ENCODE measurements at regions not wholly inside any gene's neighbourhood (a gene's known extent, or its start where the extent isn't known, plus 50 kb on each side); places are given as distances from the start of the nearest gene placed in this dataset.

DNA sequence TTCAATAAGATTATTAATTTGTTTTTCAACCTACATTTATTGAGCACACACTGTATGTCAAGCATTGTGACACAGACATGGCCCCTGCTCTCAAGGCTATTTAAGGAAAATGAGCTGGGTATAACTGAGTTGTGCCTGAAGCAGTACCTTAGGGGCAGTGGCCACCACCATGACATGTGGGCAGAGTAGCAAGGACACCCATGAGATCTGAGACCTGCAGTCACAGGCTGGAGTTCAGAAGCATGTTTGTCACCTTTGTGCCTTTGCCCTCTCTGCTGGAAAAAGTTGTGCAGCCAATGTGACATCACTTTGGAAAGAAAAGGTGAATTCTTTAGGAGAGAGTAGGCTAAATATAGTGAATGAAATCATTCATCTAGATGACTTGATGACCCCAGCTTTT lies 501.3 kb downstream of the BCOR start:
- H3K4me1 Mint-ChIP-seq = no peaks in the 10 kb centered on the region
- no peak overlapping the region for H3K27ac Mint-ChIP-seq
- H3K9me3 Mint-ChIP-seq = no peaks in the 10 kb centered on the region
- TF ChIP-seq, protein P1, sequence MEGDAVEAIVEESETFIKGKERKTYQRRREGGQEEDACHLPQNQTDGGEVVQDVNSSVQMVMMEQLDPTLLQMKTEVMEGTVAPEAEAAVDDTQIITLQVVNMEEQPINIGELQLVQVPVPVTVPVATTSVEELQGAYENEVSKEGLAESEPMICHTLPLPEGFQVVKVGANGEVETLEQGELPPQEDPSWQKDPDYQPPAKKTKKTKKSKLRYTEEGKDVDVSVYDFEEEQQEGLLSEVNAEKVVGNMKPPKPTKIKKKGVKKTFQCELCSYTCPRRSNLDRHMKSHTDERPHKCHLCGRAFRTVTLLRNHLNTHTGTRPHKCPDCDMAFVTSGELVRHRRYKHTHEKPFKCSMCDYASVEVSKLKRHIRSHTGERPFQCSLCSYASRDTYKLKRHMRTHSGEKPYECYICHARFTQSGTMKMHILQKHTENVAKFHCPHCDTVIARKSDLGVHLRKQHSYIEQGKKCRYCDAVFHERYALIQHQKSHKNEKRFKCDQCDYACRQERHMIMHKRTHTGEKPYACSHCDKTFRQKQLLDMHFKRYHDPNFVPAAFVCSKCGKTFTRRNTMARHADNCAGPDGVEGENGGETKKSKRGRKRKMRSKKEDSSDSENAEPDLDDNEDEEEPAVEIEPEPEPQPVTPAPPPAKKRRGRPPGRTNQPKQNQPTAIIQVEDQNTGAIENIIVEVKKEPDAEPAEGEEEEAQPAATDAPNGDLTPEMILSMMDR (IDR thresholded peaks at IDR 0.05) = no peak
- no peaks in the 10 kb centered on the region for H3K36me3 Mint-ChIP-seq (ENCODE audit: low read depth)
- CTCF ChIA-PET = no interaction called here
- ATAC-seq (ENCODE audit: low read depth) = no peak
- no peak overlapping the region for H3K4me3 Mint-ChIP-seq
- DNase-seq = no peak
- intact Hi-C loops (cut with micrococcal nuclease) = no loop called here
- no peaks in the 10 kb centered on the region for H3K27me3 Mint-ChIP-seq
- POLR2A ChIA-PET = interaction anchor here (0.6 kb wide), 2 partner anchors 240 to 245 kb away, joined by 3 to 4 read pairs; no protein-coding TSS in a partner anchor

DNA sequence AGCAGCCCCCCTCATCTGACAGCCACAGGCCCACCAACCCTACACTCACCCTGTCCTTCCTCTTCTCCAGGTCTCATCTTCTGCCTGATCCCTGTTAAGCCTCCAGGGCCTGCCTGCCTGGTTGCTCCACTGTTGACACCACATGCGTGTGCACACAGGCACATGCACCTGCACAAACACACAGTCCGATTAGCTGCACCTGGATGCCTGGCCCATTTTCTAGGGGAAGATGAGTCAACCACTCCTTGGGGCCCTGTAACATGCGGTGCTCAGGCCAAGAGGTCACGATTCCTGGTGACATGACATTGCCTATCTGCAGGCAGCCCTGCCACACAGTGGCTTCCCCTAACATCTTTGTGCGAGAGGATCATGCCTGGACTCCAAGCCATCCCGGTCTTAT lies 498.4 kb downstream of the BCOR start:
- CTCF ChIA-PET = no interaction called here
- intact Hi-C loops (cut with micrococcal nuclease) = no loop called here
- POLR2A ChIA-PET = no interaction called here
- peaks cover 1% of the 10 kb centered on the region for H3K27me3 Mint-ChIP-seq
- no peak overlapping the region for H3K27ac Mint-ChIP-seq
- H3K9me3 Mint-ChIP-seq = no peaks in the 10 kb centered on the region
- H3K4me3 Mint-ChIP-seq = no peak overlapping the region
- DNase-seq (no peak), ATAC-seq (ENCODE audit: low read depth) (no peak)
- no peaks in the 10 kb centered on the region for H3K36me3 Mint-ChIP-seq (ENCODE audit: low read depth)
- no peaks in the 10 kb centered on the region for H3K4me1 Mint-ChIP-seq
- TF ChIP-seq, protein P1 (IDR thresholded peaks at IDR 0.05) = no peak

DNA sequence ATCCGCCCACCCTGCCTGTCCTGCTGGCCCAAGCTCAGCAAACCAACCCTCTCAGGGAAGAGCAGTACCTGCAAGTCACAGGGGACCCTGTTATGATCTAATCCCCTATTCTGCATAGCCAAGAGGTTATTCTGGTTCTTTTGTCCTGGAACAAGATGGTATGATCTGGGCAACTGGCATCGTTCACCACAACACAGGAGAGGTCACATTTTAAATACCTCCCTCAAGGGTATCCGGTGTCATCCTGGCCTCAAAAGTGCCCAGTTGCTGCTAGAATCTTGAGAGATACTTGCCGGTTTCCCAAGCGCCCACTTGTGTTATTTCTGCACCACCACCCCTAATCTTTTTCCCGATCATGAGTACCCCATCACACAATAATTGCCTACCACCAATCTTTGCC lies 497.5 kb downstream of the BCOR start:
- TF ChIP-seq, protein P1 (IDR thresholded peaks at IDR 0.05) = no peak
- DNase-seq (no peak), ATAC-seq (ENCODE audit: low read depth) (no peak)
- CTCF ChIA-PET = no interaction called here
- Mint-ChIP-seq H3K9me3 (no peaks in the 10 kb centered on the region), H3K4me1 (no peaks in the 10 kb centered on the region), H3K36me3 (ENCODE audit: low read depth) (no peaks in the 10 kb centered on the region), H3K4me3 (no peak overlapping the region), H3K27me3 (peaks cover 1% of the 10 kb centered on the region), H3K27ac (no peak overlapping the region)
- POLR2A ChIA-PET = no interaction called here
- intact Hi-C loops (cut with micrococcal nuclease) = no loop called here

DNA sequence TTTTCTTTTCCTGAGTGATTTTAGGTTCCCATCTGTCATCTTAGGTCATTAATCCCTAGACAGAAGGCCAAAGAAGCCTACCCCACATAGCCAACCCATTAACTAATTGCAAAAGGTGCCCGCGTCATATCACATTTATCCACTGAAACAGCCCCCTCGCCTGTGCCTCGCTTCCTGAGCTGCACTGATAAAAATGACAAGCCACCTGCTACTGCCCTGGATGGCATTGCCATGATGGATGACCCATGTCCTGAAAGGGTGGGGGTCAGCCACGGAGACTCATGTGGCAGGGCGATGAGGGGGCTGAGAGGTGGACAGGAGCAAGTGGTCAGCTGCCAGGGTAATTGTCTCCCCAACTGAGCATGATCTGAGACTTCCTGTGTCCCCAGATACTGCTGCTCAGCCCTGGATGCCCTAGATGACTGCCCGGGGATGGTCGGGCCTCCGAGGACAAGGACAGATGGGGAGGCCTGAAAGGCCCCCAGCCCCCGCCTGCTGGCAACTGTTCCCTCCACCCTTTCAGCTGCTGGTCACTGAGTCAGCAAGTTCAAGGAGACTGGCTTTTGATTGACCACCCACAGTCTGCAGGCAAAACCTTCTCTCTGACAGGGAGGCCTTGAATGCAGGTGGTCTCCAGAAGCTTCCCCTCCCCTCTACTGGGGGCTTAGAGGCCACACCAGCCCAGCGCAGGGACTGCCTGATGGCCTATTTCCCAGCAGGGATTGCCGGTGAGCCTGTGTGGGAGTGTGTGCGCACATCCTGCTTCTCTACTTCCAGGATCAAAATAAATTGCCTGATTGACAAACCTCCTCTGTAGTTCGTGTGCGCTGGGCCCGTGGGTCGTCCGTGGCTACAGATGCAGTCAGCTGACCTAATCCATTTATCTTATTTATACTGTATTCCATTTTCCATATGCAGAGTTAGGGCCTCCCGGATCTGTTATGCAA lies 496.3 kb downstream of the BCOR start:
- TF ChIP-seq, protein P1 (IDR thresholded peaks at IDR 0.05) = no peak
- Mint-ChIP-seq H3K9me3 (no peaks in the 10 kb centered on the region), H3K4me1 (no peaks in the 10 kb centered on the region), H3K27ac (no peak overlapping the region), H3K36me3 (ENCODE audit: low read depth) (no peaks in the 10 kb centered on the region), H3K27me3 (peaks cover 1% of the 10 kb centered on the region), H3K4me3 (no peak overlapping the region)
- no peak for DNase-seq
- intact Hi-C loops (cut with micrococcal nuclease) = no loop called here
- ChIA-PET CTCF (no interaction called here), POLR2A (no interaction called here)
- ATAC-seq (ENCODE audit: low read depth) = no peak

DNA sequence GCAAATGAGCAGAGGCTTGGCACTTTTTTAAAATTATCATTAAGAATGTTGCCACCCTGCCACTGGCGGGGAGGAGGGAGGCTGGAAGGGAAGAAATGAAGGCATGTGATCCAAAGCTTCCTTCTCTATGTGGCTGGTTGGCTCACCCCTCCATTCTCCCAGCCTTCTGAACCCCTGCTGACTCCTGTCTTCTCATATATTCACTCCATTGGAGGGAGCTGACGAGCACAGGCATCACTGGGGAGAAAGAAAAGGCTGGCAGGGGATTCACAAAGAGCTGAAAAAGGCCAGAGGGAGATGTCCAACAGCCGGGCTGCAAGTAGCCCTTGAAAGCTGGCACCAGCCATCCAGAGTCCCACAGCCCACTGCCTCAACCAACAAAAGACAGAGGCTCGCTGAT lies 495.6 kb downstream of the BCOR start:
- Mint-ChIP-seq H3K9me3 (no peaks in the 10 kb centered on the region), H3K36me3 (ENCODE audit: low read depth) (no peaks in the 10 kb centered on the region), H3K27me3 (peaks cover 1% of the 10 kb centered on the region), H3K27ac (no peak overlapping the region), H3K4me1 (no peaks in the 10 kb centered on the region), H3K4me3 (no peak overlapping the region)
- no peak for DNase-seq
- POLR2A ChIA-PET = no interaction called here
- no peak for ATAC-seq (ENCODE audit: low read depth)
- intact Hi-C loops (cut with micrococcal nuclease) = no loop called here
- TF ChIP-seq, protein P1 (IDR thresholded peaks at IDR 0.05) = no peak
- CTCF ChIA-PET = no interaction called here
